HG03025 (cell line): ENCODE measurements at regions not wholly inside any gene's neighbourhood (a gene's known extent, or its start where the extent isn't known, plus 50 kb on each side); places are given as distances from the start of the nearest gene placed in this dataset.

ENCODE experiments used
- ATAC-seq: cut with Tn5 transposase; IDR thresholded peaks from one replicate; pipeline ENCODE4 v1.9.1; 2021; ENCODE audit warnings: mild to moderate bottlenecking, moderate library complexity; ENCODE audit not compliant: unreplicated experiment, low FRiP score

DNA sequence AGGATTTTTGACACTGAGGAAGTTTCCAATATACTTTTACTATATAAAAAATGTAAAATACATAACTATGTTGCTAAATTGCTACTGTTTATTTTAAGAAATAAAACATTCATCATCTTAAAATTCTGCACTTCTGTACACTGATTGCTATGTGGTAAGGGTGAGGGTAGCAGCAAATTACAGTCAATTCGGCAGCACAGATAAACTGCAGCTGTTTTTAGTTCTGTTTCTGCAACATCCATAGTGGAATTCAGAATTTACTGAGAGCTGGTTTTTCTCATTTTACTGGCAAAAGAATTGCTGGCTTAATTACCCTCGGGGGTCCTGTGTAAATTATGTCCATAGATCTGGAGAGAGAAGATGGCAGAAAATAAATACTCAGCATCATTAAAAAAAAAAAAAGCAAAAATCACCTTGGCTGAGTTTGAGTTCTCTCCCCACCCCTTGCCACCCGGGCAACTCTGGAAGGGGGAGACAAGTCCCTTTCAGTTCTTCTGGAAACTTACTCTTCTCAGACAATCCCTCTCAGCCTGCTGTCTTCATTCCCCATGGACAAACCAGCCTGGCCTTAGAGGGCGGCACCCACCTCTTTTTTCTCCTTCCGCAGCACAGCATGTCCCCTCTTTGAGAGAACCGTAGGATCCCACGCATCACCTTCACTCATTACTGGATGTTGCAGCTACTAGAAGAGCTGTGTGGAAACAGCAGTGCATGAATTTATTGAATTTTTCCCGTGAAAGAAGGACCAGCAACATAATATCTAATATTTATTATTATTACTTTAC lies 501.1 kb upstream of the CELF2 start:
- no peak for ATAC-seq

DNA sequence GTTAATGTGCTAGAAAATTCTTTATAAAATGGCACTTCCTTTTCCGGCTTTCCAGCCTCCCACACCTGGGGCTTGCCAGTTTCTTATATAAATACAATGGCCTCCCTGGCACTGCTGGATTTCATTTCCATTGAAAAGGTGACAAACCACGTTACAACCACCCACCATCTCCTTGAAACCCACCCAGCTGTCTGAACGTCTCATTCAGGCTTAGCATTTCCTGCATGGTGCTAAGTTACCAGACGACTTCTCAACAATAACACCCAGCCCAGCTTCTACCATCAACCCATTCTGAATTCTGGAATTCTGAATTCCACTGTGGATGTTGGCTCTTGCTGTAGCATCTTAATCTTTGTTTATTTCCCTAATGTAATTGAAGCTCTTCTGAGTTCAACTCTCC lies 499.8 kb upstream of the CELF2 start:
- no peak for ATAC-seq

DNA sequence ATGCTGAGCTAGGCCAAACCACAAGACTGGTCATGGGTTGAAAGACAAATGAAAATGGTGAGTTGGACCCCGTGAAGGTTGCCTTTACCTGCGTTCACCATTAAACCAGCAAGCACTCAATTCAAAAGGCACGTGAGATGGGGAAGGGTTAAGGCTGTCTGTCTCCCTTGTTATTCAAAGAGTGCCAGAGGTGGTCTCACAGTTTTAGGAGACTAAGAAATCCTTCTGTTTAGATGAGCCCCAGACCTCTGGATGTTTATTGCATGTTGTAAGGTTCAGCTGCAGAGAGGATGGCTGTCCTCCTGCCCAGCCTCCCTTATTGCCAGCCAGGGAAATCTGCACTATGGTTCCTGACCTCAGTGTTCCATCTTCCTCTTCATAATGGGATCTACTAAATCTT lies 498.0 kb upstream of the CELF2 start:
- no peak for ATAC-seq

DNA sequence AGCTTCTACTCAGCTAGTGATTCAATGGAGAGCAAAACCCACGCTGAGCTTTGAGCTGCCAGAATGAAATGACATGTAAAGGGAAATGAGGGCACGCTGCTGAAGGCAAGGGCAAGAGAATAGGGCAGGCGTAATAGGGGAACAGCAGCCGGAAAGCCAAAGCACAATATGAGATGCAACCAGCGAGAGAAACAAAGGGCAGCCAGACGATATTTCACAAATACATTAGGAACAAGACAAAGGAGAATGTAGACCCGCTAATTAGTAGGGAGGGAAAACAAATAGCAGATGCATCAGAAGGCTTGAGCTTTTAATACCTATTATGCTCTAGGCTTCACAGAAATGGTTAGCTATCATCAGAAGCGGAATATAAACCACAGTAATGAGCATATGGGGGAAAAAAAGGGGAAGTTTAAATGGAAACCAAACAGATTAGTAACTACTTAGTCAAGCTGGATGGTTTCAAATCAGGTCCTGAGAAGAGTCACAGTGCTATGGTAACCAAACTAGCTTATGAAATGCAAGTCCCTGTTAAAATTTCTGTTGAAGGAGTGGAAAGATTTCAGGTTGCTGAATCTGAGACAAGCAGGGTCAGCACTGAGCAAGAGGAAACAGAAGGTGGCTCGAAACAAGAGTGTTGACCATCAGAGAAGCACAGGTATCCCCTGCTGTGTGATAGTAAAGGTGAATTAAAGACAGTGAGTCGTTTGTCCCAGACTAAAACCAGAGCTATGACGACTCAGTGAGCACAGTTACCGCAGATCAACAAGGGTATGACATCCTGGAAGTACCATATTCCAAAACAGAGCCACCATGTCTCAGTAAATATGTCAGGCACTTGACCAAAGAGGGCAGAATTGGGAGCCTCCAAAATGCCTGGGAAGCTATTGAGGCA lies 496.9 kb upstream of the CELF2 start:
- peak; percentile 96 for ATAC-seq

DNA sequence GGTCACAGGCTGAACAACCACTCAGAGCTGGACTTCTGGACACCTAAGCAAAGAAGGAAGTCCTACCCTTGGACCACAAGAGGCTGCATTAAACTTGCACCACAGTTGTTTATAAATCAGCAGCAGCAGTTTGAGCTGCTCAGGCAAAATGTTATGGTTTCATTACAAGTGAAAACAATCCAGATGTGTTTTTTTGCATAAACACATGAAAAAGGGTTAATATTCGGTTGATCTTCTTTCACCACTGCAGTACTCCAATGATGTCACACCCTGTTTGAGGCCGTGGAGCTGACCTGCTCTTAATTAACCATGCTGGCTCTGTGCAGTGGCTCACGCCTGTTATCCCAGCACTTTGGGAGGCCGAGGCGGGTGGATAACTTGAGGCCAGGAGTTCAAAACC lies 490.8 kb upstream of the CELF2 start:
- ATAC-seq: no peak

DNA sequence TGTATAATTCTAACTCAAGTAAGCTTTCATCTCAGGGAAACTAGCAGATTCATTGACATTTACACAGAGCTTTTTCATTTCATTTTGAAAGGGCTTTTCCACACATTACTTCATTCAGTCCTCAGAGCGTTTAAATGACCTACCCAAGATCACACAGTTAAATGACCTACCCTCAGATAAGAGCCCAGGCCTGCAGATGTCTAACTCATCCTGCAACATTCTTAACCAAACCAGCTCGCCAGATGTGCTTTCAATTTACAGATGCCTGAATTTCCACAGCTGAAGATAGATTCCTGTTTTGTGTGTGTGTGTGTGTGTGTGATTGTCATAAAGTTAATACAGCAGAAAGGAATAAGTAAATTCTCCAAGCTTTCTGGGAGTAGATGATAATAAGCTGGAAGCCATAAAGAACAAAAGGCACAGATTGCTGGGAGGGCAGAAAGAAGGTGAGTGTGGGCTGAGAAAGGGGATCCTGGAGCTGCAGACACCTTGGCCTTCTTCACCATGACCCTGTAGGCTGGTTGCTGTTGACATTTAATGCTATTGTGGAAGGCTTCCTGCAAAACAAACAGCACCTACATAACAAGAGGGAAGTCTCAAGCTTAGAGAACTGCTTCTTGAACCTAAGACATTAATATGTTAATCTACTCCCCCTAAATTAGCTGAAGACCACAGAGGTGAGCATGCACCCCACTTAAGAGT lies 489.7 kb upstream of the CELF2 start:
- ATAC-seq: no peak

DNA sequence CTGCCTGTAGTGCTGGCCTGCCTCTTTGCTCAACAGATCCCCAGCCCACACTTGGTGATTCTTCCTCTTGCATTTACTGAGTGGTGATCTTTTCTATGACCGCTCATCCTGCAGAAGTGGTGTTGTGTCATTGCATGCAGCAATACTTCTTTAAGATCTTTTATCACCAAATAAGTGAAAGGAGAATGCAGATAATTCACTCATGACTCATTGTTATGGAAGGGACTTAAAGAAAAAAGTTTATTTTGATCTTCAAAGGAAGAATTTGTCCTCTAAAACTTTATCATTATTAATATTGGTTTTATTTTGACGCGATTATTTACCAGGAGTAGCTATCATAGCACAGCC lies 489.1 kb upstream of the CELF2 start:
- ATAC-seq: no peak

DNA sequence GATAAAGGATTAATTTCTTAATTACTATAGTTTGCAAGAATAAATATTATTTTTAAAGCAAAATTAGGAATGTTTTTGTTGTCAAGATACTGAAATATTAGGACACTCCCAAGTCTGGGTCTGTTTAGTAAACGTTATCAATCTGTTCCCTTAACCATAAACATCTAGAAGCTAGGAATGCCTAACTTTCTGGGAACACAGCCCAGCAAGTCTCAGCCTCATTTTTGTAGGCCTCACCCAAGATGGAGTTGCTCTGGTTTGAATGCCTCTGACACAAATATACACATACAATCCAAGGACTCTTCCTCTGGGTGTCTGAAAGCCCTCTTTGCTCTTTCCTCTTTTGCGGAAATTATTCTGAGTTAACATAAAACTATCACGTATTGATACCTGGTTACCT lies 487.4 kb upstream of the CELF2 start:
- ATAC-seq: no peak

DNA sequence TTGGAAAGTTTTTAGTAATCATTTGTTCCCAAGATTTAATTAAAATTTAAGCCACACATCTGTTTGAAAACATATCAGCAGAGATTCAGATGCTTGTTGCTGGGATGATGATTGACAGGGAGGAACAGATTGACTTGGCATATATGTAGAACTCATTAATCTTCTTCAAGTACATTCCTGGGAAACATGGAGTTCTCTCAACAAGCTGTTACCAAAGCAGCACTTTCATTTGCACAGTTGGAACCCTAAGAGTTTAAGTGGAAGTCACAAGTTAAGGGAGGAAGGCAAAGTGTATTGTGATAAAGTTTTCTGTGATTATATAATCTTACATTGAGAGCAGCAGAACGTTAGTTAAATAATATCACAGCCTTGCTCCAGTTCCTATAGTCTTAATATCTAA lies 485.4 kb upstream of the CELF2 start:
- ATAC-seq: no peak

DNA sequence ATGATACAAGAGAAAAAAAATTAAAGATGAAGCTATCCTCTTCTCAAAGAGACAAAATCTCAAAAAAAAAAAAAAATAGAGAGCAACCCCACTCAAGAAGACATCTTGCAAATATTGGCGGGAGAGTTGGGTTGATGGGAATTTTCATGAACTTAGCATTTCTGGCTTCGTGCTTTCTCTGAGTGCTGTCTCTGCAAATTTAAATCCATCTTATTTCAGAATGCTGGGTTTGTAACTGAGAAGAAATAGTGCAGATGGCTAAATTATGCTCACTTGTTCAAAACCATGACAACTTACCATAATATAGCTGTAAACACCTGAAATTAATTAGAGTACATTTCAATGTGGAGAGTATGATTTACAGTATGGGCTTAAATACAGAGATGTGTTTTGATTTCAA lies 484.8 kb upstream of the CELF2 start:
- no peak for ATAC-seq

DNA sequence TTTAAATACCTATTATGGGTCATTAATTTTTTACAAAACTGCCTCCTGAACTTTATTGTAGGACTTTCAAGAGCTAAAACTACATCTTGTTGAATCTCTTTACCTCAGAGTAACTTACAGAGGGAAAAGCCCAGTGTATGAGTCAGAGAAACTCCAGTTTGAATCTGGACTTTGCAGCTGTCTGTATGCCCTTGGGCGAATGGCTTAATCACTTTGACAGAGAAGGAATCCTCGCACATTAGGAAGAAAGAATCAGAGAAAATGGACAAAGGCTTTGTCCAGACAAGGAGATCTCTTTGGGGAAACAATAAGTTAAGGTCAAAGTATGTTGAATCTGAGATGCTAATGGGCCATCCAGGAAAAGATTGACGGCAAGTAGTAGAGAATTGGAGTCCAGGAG lies 484.2 kb upstream of the CELF2 start:
- ATAC-seq: no peak

DNA sequence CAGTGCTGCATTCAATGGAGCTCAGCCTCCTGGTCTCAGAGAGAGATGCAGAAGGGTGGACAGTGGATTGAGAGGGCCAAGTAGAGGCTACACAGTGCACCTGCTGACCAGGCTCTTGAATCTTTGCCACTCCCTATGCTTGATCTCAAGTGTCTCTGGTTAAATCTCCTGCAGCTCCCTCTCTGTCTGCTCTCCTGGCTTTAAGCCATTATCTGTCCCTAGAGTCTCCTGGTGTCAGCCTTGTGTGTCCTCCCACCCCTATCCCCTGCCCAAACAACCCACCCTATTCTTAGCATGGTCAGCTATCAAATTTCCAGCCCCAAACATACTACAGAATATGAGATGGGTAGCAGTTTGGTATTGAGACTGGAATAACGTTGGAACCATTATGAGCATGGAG lies 479.3 kb upstream of the CELF2 start:
- no peak for ATAC-seq

DNA sequence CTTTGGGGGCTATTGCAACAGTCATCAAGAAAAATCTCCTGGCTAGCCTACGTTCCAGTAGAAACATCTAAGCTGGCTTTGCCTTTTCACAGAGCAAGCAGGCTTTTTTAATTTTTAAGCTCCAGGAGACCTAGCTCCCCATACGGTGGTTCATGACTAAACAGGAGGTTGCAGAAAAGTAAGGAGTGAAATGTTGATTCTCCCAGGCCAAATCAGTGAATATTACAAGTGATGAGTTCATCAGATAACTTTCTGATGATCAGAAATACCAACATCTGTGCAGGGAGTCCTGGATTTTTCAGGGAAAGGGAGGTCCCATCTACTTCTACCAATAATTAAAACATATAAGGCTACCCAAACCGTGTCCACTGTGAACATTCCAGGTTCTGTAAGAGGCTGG lies 477.3 kb upstream of the CELF2 start:
- no peak for ATAC-seq

DNA sequence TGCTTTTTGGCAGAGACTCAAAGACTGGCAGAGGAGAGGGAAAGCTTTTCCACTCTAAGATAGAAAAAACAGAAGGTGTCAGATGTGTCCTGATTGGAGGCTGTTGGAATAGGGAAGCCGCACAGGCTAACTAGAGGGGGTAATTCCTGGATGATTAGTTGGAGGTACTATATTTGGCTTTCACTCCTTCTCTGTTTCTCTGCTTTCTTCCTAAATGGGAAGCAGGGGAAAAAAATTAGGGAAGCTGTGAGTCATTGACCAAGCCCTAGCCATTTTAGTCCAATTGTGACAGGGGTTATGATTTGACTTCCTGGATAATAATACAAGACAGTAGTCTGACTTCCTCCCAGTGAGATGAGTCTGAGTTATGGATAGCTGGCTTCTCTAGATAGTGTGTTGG lies 475.2 kb upstream of the CELF2 start:
- no peak for ATAC-seq

DNA sequence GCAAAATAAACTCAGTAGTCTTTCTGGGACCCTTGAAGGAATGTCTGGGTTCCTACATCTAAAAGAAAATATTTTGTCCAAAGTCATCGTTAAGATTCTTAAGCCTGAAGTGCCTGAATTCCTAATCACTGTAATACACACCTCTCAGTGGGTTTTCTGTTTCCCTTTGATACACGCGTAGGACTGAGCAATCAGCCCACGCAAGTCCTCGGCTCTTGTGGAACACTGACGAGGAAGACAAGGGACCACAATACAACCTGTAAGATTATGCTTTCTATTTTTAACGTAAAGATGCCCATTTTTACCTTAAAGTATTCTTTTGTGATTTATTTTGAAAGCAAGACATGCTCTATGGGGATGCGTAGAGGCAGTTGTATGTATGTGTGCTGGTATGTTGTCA lies 472.8 kb upstream of the CELF2 start:
- ATAC-seq: no peak

DNA sequence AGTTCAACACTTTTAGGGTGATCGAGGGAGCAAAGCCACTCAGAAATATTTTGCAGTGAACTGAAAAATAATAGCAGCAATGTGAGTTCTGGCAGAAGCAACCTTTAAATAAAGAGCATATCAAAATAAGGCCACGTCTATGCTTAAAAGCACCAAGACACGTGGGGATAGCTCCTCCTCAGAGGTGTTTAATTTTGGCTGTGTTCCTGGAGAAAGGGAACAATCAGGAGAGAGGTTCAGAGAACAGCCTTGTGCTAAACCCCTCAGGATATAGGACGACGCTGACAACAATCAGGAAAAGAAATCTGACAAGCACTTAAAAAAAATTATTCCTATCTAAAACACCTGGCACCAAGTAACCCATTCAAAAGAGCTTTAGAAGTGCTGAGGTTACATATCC lies 471.9 kb upstream of the CELF2 start:
- no peak for ATAC-seq

DNA sequence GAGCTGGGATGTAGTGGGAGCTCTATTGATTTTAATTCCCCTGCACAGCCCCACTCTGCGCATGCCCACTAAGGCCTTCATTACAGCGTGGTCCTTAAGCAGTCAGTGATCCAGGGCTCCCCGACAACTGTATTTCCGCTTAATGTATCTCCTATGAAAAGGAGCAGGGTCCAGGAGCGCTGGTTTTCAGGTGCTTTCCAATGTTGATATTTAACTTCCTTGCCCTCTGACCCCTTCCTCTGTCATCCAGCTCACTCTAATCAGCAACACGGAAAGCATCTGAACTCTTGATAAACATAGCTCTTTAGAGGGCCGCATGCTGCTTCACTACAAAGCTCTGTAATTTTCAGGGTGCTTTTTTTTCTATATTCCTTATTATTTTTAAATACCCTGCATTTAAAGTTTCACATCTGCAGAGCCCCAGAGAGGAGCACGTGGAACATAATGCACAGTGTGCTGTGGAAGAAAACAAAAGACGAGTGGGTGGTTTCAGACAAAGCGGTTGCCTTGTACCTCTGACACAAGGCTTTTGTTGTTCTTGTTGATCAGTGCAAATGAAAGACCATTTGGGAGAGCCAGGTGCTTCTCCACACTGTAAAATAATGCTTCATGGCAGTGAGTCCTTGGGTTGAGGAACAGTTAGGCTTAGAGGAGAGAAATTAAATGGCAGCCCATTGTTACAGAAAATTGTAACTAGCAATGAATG lies 465.9 kb upstream of the CELF2 start:
- no peak for ATAC-seq

DNA sequence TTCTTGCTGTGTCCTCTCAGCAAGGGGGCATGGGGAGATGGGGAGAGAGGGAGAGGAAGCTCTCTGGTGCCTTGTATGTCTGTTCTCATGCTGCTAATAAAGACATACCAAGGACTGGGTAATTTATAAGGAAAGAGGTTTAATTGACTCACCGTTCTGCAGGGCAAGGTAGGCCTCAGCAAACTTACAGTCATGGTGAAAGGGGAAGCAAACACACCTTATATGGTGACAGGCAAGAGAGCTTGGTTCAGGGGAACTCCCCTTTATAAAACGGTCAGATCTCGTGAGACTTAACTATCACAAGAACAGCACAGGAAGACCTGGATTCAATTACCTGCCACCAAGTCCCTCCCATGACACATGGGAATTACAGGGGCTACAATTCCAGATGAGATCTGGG lies 464.7 kb upstream of the CELF2 start:
- no peak for ATAC-seq

DNA sequence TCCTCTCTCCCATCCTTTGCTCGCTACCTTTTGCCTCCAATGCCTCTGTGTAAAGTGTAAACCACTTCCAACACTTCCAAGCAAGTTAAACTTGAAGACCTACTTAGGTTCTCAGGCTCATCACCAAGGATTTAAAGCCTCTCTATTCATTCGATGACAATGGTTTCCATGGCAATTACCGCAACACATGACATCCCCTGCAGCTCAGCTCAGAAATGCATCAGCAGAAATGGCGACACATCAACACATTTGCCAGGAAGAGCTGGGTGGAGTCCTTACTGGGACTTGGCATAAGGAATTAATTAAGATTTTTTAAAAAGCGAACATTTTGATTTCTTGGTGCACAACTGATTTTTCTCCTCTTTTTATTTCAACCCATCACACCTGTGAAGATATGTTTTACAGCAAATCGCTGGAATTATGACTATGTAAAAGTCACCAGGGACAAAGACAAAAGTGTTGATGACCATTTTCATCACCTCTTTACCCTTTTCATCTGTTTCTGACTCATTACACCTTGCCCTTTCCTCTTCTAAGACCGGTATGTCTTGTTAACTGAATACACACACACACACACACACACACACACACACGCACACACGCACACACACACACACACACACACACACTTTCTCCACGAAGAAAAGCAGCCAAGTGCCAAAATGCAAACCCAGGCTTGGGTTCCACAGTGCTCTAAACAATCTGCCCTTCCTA lies 453.4 kb upstream of the CELF2 start:
- no peak for ATAC-seq

DNA sequence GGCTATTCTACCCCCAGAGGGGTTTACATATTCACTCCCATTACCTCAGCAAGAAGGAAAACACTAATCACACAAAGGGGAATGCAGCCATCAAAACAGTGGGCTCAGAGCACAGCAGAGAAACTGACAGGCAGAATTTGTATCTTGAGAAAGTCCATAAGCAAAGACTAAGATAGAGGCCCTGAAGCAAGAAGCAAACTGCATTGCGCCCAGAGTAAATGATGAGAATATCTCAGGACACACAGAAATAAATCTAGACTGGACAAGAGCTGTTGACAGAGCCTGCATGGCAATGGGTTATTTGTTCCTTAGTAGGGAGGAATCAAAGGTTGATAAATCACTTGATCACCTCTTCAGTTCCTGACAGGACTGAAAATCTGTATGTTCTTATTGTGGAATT lies 440.7 kb upstream of the CELF2 start:
- ATAC-seq: no peak
